GM12872 (cell line): ENCODE measurements at regions not wholly inside any gene's neighbourhood (a gene's known extent, or its start where the extent isn't known, plus 50 kb on each side); places are given as distances from the start of the nearest gene placed in this dataset.
A peak's percentile ranks its signal among the peaks of the same experiment; 100 is the strongest.

Source experiments
- TF ChIP-seq, protein P1 (sequence below): IDR thresholded peaks from 3 replicates; pipeline ENCODE4 v1.5.1; 2011; ENCODE audit warnings: low read depth, mild to moderate bottlenecking, low read length, moderate library complexity; ENCODE audit not compliant: insufficient read depth

DNA sequence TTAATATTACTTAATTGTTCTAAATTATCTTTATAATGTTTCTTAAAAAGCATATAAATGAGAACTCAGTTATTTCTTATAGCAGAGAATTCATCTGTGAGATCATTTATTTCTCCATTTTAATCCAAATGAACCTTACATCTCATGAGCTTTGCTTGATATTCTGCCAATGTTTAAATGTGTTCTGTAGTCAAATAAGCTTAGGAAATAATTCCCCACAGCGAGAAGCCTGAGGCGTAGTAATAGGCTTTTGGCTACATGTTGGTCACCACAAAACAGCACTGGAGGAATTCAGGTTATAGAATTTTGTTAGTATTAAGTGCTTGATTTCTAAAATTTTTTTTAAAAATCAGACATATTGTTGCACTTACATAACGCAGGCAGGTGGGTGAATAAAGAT, 585.3 kb upstream of the RORB start:
- TF ChIP-seq, protein P1, sequence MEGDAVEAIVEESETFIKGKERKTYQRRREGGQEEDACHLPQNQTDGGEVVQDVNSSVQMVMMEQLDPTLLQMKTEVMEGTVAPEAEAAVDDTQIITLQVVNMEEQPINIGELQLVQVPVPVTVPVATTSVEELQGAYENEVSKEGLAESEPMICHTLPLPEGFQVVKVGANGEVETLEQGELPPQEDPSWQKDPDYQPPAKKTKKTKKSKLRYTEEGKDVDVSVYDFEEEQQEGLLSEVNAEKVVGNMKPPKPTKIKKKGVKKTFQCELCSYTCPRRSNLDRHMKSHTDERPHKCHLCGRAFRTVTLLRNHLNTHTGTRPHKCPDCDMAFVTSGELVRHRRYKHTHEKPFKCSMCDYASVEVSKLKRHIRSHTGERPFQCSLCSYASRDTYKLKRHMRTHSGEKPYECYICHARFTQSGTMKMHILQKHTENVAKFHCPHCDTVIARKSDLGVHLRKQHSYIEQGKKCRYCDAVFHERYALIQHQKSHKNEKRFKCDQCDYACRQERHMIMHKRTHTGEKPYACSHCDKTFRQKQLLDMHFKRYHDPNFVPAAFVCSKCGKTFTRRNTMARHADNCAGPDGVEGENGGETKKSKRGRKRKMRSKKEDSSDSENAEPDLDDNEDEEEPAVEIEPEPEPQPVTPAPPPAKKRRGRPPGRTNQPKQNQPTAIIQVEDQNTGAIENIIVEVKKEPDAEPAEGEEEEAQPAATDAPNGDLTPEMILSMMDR, result no peak

DNA sequence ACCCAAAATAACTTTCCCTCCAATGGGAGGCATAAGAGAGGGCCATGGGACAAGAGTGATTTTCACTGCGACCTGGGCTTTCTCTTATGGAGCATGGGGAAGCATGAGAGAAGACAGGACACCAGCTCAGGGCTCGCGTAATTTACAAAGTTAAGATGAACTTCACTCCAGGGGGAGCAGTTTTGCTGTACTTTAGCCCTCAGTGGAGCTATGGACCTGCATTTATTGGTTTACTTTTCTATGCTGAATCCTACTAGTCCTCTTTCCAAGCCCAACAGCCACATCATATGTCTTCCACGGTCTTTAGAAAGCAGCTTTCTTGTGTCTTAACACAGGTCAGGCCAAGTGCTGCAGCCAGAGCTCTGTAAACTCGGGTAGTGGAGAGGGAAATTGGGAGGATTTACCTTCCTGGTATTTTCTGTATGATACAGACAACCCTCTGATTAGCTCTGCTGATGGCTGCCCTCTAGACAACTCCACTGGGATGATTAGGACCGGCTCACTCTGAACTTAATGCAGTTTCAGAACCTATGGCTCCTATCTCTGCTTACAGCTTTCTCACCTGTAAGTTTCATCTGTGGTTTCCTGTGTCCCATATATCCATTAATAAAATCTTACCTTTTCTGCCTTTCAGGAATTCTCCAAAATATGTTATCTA, 581.0 kb upstream of the RORB start:
- TF ChIP-seq, protein P1, result 0 out of 3 replicates have a peak, but pooled peaks have one; percentile 7

DNA sequence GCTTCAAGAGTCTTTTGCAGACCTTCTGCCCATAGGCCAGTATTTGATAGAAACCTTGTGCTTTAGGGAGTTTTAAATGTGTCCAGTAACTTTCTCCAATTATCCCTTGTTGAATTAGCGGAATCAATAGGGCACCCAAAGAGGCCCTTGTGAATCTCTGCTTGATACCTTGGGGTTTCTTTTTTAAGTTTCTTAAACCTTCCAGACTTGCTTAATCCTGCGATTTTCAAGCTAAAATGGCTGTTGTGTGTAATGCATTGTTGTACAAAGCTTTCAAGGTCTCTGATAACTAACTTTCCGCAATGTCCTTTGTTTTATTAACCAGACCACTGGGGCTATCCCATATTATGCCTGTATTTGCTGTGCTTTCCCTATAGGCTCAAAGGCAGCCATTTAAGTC, 577.4 kb upstream of the RORB start:
- TF ChIP-seq, protein P1, result no peak

DNA sequence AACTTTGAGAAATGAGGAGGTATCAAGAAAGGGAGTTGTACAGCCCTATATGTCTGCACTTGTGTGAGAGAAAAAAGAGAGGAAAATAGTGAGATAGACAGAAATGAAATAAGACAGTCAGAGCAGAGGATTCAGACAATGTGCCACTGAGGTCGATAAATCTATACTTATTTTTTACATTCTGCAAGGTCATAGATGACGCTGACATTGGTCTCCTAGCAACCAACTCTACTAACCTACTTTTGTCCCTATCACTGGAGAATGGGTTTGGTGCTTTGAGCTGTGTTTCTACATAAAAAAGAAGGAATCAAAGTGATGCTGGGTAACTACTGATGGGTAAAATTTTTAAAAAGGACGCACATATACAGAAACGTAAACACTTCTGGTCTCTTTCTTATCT, 573.3 kb upstream of the RORB start:
- TF ChIP-seq, protein P1, result no peak

DNA sequence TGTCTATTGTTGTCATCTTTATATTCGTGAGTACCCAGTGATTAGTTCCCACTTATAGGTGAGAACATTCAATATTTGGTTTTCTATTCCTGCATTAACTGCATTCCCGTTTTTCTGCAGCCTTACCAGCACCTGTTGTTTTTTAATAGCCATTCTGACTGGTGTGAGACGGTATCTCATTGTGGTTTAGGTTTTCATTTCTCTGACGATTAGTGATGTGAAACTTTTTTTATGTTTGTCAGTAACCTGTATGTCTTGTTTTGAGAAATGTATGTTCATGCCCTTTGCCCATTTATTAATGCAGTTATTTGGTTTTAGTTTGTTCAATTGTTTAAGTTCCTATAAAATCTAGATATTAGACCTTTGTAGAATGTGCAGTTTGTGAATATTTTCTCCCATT, 546.0 kb upstream of the RORB start:
- TF ChIP-seq, protein P1, result no peak

DNA sequence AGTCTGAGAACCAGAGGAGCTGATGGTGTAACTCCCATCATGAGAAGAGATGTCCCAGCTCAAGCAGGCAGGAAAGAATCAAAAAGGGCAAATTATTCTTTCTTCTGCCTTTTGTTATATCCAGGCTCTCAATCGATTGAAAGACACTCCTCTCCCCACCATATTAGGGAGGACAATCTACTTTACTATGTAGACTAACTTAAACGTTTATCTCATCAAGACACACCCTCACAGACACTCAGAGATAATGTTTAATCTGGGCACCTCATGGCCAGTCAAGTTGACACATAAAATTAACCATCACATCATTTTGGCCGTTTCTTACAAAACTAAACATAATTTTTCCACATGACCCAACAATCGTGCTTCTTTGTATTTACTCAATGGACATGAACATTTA, 534.3 kb upstream of the RORB start:
- TF ChIP-seq, protein P1, result no peak

DNA sequence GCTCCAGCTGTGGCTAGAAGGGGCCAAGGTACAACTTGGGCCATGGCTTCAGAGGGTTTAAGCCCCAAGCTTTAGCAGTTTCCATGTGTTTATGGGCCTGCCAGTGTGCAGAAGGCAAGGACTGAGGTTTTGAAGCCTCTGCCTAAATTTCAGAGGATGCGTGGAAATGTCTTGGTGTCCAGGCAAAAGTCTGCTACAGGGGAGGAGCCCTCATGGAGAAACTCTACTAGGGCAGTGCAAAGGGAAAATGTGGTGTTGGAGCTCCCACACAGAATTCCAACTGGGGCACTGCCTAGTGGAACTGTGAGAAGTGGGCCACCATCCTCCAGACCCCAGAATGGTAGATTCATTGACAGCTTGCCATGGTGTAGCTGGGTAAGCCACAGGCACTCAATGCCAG, 527.2 kb upstream of the RORB start:
- TF ChIP-seq, protein P1, result no peak
